H1 (cell line): ENCODE measurements at regions not wholly inside any gene's neighbourhood (a gene's known extent, or its start where the extent isn't known, plus 50 kb on each side); places are given as distances from the start of the nearest gene placed in this dataset.

Experiments
- CTCF ChIP-seq, 3 experiments: IDR thresholded peaks; 1 replicate in 2 of 3; 2 replicates in 1 of 3; pipeline versions ENCODE4 v1.5.1 to v1.6.1; 2011; ENCODE audit warnings: low read length in 3 of 3, mild to moderate bottlenecking in 3 of 3, inconsistent platforms in 2 of 3, low read depth in 1 of 3, moderate library complexity in 1 of 3; ENCODE audit not compliant: insufficient read depth in 1 of 3; ENCODE audit errors: control extremely low read depth in 1 of 3
- ZNF274 ChIP-seq: IDR thresholded peaks from 2 replicates; pipeline ENCODE4 v1.7.0; 2012; ENCODE audit warnings: low read length, borderline replicate concordance; ENCODE audit errors: extremely low read depth

- TF ChIP-seq CTCF (IDR thresholded peaks at IDR 0.05; ENCODE audit: control extremely low read depth in 1 of 3, insufficient read depth in 1 of 3, low read depth in 1 of 3, low read length in 3 of 3): no peak
- no peak for TF ChIP-seq ZNF274
Measured at GRCh38 chr3:139729300-139729699, 51.5 kb upstream of the NMNAT3 start.
